Activated CD4-positive, CD25-positive, alpha-beta regulatory T cell treated with anti-CD3 and anti-CD28 coated beads, Interleukin-2, amount 50 U/mL, for 24 hours (primary cell): ENCODE measurements at regions not wholly inside any gene's neighbourhood (a gene's known extent, or its start where the extent isn't known, plus 50 kb on each side); places are given as distances from the start of the nearest gene placed in this dataset.
A peak's percentile ranks its signal among the peaks of the same experiment; 100 is the strongest.

ENCODE experiments used
- ATAC-seq, 2 donors: fragments of 150-1000 bp; cut with Tn5 transposase; one replicate each; pipeline ENCODE4 v1.10.0; 2021; ENCODE audit warnings: mild to moderate bottlenecking in 1 of 2, moderate library complexity in 1 of 2

GRCh38 chr2:20540587-20541293 lies 93.9 kb downstream of the RHOB start:
- ATAC-seq, result no peak

DNA sequence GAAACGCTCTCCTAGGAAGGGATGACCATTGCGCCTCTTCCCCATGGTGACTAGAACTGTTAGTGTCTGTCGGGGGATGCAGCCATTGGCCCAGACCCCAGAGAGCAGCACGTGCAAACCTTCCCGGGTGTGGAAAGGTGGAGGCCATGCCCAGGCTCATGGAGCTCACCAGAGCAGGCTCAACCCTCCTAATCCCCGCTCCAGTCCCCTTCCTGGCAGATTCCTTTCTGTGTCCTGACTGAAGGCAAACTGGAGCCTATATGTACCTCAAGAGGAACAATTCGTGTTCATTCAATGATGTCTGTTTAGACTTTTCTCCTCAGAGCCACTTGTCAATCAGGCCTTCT lies 94.4 kb downstream of the RHOB start:
- no peak for ATAC-seq

- no peak for ATAC-seq
Measured at GRCh38 chr2:20541651-20542050, 94.8 kb downstream of the RHOB start.

DNA sequence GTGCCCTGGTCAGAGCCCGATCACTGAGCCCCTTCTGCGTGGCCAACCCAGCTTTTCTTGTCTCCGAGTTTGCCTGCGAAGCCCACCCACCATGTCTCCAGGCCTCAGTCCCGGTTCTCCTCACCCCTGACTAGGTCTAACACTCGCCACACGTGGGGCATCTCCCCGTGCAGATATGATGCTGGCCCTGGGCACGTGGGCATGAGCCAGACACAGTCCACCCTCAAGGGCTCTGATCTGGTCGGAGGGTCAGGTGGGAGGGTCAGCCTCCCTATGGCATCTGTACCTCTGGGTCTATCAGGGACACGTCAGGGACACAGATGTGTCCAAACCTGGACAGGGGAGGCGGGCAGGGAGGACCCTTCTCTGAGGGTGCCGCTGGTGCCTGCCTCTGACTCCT lies 95.4 kb downstream of the RHOB start:
- ATAC-seq, result no peak

- no peak for ATAC-seq
Measured at GRCh38 chr2:20542746-20543468, 96.0 kb downstream of the RHOB start.

DNA sequence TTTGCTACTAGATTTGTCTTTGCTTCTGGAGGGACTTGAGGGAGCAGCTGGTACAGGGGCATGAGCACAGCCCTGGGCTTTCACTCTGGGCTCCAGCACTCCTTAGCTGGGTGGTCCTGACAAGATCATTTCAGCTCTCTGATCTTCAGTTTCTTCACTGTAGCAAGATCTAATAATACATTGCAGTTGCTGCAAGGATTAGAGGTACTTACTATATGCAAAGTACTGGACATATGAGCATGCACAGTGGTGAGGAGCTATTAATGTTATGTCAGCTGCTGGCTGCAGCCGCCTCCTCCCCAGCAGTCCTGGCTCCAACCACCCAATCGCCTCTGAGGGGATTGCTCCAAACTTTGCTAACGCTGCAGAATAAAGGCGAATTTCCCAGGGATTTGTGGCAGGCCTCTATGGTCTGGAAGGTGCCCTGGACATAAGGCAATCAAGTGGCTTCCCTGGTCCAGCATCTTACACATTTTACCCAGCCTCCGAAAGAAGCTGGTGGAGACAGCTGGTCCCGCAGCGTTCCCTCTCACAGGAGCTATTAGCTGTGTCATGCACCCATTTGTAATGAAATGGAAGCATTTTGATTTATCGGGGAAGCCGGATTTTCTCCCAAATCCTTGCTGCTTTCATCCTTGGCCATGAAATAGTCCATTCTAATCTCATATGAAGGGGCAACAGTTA lies 96.7 kb downstream of the RHOB start:
- ATAC-seq, result no peak

DNA sequence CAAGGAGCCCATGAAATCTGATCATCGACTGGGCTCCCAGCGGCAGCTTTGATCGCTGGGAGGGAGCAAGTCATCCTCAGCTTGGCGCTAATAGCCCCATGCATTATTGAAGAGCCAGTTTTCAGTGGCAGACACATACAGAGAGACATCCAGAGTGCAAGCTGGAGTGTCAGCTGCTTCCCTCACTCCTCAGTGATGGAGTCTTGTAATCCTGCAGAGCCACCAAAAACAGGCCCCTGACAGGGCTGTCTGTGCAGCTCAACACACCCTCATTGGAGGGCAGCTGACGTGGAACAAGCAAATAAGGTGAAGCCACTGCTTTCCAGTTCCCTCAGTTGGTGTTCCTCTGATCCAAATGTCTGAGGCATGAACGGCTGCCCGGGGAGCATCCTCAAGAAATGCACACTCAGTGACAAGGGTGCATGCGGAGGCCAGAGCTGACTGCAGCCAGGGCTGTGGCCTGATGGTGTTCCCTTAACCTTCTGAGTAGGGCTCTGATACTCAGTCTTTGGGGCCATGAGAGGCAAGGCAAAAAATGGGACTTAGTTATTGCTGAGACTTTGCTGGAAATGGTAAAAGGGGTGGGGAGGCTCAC lies 97.4 kb downstream of the RHOB start:
- ATAC-seq, result no peak

- ATAC-seq, result no peak
Measured at GRCh38 chr2:20549144-20549543, 101.8 kb downstream of the HS1BP3 start.

DNA sequence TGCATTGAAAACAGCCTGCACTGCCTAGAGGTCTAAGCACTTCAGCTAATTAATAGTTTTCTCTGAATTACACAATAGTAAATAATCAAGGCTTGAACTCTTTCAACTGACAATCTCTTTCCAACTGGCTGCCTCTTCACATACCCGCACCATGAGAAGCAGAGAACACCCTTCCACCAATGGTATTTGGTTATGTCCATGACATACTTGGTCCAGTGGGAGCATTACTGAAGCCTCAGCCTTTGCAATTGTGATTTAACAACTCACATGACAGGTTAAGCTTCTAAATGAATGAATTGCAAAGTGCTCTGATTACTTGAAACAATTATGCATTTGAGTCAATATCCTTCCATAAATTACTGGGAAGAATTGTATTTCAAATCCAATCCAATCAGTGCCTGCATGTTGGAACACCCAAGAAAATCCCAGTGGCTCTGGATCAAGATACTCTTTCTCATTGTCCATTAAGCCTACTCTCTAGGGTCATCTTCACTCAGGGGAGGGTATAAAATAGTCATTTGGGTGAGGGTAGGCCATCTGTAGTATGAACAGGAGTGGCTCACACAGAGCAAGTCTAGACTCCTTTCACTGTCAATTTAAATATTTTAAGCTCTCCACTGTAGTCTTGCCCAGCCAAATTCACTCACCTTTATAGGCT lies 101.1 kb downstream of the HS1BP3 start:
- ATAC-seq, result no peak

DNA sequence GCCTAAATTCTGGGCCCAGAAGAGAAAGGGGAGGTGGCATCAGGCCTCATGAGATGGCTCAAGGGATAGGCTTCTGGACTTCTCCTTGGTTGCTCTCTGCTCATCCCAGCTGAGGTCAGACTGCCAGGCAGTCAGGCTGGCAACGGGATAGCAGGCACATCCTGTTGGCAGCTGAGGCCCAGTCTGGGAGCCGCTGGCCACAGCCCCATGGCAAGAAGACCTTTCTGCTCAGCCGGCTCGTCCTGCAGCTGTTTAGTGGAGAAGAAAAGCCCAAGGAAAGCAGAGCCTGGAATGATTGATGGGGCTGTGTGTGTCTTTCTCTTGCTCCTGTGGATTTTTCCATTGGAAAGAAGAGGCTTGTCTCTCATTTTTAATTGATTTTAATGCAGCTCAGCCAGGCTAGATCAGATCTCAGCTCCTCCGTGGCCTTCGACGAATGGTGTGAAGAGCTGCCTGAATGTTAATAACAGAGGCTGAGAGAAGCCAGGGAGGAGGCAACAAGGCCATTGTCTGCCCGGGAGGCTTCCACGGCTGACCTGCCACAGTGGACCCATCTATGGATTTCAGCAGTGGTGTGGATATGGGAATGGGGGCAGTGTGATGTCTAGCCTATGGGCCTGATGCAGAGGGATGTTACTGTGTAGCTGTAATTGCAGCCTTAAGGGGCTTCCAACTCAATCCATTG lies 99.5 kb downstream of the HS1BP3 start:
- no peak for ATAC-seq

GRCh38 chr2:20551945-20552328 lies 99.0 kb downstream of the HS1BP3 start:
- ATAC-seq, result no peak

DNA sequence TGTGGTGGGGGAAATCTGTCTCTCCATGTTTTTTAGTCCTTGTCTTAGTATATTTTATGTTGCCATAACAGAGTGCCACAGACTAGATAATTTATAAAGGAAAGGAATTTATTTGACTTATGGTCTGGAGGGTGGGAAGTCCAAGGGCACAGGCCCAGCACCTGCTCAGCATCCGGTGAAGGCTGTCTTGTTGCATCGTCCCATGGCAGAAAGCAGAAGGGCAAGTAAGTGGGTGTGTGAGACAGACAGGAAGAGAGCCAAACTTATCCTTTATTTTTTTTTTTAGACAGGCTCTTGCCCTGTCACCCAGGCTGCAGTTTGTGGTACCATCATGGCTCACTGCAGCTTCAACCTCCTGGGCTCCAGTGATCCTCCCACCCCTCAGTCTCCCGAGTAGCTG lies 98.1 kb downstream of the HS1BP3 start:
- no peak for ATAC-seq

DNA sequence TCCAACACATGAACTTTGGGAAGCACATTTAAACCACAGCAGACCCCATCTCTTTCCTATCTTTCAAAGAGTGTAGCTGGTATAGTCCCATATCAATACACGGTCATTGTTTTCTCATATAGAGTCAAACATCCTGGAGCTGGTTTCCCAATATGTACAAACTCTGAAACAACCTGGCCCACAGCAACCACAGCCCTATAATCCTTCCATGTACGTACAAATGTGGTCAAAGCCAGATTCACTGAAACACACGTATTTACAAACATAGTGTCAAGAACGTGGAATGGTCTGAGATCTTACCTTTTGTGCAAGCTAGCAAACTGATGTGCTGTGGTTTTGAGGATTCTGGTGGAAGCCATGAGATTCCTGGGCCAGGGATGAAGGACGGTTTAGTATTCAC lies 97.3 kb downstream of the HS1BP3 start:
- no peak for ATAC-seq

- ATAC-seq, result no peak
Measured at GRCh38 chr2:20555954-20556353, 94.9 kb downstream of the HS1BP3 start.

DNA sequence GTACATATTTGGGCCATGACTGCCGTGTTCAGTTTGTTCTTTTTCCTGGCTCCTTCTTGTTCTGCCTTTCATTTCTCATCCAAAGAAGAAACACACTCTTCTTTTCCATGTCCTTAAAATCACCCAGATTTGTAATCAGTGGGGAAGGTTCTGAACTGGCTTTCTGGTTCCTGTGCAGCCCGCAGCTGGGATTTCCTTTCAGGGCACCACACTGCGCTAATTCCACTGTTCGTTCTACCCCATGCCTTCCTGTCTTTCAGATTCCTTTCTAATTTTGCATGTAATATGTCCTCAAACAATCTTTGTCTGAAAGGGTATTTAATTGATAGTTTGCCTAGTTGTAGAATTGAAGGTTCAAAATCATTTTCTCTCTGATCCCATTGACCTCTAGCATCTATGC lies 94.1 kb downstream of the HS1BP3 start:
- no peak for ATAC-seq

DNA sequence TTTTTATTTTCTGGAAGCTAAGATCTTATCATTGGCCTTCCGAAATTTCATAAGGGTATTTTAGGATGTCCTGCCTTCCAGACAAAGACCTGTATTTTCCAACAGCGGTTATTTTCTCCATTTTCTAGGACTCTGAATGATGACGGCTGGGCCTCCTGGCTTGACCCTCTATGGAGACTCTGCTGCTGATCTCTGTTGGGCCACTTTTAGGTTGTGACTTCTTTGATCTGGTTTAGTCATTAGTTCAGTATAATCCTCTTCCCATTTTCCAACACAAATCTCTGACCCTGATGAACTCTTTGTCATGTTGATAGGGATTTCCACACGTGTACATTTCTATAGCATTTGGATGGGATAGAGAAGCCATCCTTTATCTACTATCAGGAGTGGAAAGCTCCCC lies 93.7 kb downstream of the HS1BP3 start:
- ATAC-seq, result no peak

GRCh38 chr2:20557635-20558034 lies 93.3 kb downstream of the HS1BP3 start:
- no peak for ATAC-seq

GRCh38 chr2:20558391-20559150 lies 92.3 kb downstream of the HS1BP3 start:
- peak in 1 of 2 donors; percentile 24 for ATAC-seq

DNA sequence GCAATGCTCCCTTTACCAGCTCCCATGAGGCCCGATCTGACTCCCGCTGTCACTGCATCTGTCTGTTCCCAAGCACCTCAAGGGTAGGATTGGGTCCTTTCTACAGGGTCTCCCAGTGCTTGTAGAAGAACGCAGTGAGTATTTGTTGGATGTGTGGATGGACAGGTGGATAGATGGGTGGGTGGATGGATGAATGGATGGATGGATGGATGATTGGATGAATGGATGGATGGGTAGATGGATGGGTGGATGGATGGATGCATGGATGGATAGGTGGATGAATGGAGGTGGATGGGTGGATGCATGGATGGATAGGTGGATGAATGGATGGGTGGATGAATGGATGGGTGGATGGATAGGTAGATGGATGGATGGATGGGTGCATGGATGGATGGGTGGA lies 91.6 kb downstream of the HS1BP3 start:
- ATAC-seq, result no peak

DNA sequence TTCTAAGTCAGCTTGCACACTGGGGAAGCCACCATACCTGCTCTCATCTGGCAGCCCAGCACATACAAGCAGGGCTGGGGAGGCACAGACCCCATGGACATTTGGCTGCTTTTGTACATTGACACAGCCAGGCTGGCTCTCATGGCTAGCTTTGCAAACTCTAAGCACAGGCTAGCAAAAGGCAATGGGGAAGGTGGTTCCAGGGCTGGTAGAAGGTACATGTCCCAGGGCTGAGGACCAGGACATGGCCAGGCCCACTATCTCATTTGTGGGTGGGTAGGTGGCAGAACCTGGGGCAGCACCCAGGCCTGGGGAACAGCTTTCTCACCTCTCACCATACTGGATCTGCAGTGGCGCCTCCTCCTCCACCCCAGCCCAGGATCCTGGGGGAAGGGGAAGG lies 90.9 kb downstream of the HS1BP3 start:
- no peak for ATAC-seq

DNA sequence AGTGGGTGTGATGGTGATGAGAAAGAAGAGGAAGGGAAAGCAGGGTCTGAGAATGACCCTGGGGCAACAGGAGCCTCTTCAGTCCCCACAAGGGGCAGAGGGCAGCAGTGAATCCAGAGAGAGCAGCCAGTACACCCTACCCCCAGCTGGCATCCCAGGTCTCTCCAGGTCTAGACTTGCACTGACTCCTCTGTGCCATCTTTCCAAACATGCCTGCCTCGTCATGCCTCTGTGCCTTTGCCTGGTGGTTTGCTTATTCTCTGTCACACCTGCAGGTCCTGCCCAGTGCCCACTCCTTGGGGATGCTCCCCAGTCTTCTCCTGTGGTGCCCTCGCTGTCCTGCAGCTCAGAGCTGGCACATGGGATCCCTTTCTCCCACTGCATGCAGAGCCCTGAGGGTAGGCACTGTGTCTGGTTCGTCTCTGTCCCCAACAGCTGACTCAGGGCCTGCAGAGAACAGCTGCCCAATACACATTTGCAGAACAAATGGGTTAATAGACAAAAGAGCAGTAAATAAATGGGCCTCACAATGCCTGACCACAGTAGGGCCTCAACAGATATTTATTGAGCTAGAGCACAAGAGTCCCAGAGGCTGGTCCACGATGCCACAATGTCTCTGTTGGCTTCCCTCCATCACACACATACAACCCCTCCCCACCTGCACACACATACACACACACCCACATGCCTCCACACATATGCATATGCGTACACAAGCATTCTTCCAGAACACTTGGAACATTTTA lies 89.8 kb downstream of the HS1BP3 start:
- ATAC-seq, result no peak
